ENCODE measurements at regions not wholly inside any gene's neighbourhood (a gene's known extent, or its start where the extent isn't known, plus 50 kb on each side); places are given as distances from the start of the nearest gene placed in this dataset.

- ChIA-PET CTCF (no interaction called here), POLR2A (no interaction called here)
Measured at GRCh38 chr2:156826341-156826933, 390.3 kb downstream of the GPD2 start.

GRCh38 chr2:156834431-156834830, 398.3 kb downstream of the GPD2 start:
- POLR2A ChIA-PET: no interaction called here
- CTCF ChIA-PET: no interaction called here

GRCh38 chr2:156837635-156838370, 401.6 kb downstream of the GPD2 start:
- POLR2A ChIA-PET: no interaction called here
- CTCF ChIA-PET: no interaction called here

- ChIA-PET POLR2A (no interaction called here), CTCF (no interaction called here)
Measured at GRCh38 chr2:156841321-156841720, 405.1 kb downstream of the GPD2 start.

- ChIA-PET CTCF (no interaction called here), POLR2A (no interaction called here)
Measured at GRCh38 chr2:156845806-156846558, 409.8 kb downstream of the GPD2 start.

GRCh38 chr2:156852210-156852609, 405.3 kb upstream of the GALNT5 start:
- ChIA-PET POLR2A (no interaction called here), CTCF (no interaction called here)

- CTCF ChIA-PET: no interaction called here
- POLR2A ChIA-PET: no interaction called here
Measured at GRCh38 chr2:156852681-156853080, 404.8 kb upstream of the GALNT5 start.

GRCh38 chr2:156864325-156864724, 393.2 kb upstream of the GALNT5 start:
- ChIA-PET CTCF (no interaction called here), POLR2A (no interaction called here)

- CTCF ChIA-PET: no interaction called here
- POLR2A ChIA-PET: no interaction called here
Measured at GRCh38 chr2:156864753-156865152, 392.8 kb upstream of the GALNT5 start.

- ChIA-PET CTCF (no interaction called here), POLR2A (no interaction called here)
Measured at GRCh38 chr2:156867201-156867600, 390.3 kb upstream of the GALNT5 start.

- POLR2A ChIA-PET: no interaction called here
- CTCF ChIA-PET: no interaction called here
Measured at GRCh38 chr2:156874707-156875106, 382.8 kb upstream of the GALNT5 start.

GRCh38 chr2:156883804-156884203, 373.7 kb upstream of the GALNT5 start:
- CTCF ChIA-PET: no interaction called here
- POLR2A ChIA-PET: no interaction called here

- POLR2A ChIA-PET: no interaction called here
- CTCF ChIA-PET: no interaction called here
Measured at GRCh38 chr2:156884216-156884615, 373.3 kb upstream of the GALNT5 start.

GRCh38 chr2:156890529-156891148, 366.9 kb upstream of the GALNT5 start:
- ChIA-PET CTCF (no interaction called here), POLR2A (no interaction called here)

- CTCF ChIA-PET: no interaction called here
- POLR2A ChIA-PET: no interaction called here
Measured at GRCh38 chr2:156891609-156892008, 365.9 kb upstream of the GALNT5 start.

- POLR2A ChIA-PET: no interaction called here
Measured at GRCh38 chr2:156892467-156893281, 364.8 kb upstream of the GALNT5 start.

GRCh38 chr2:156896294-156896693, 361.2 kb upstream of the GALNT5 start:
- ChIA-PET POLR2A (no interaction called here), CTCF (no interaction called here)

More at GRCh38 chr2:156892467-156893281, 364.8 kb upstream of the GALNT5 start:
- CTCF ChIA-PET: no interaction called here

- ChIA-PET CTCF (no interaction called here), POLR2A (no interaction called here)
Measured at GRCh38 chr2:156897548-156897947, 360.0 kb upstream of the GALNT5 start.

- CTCF ChIA-PET: no interaction called here
Measured at GRCh38 chr2:156901373-156902031, 356.0 kb upstream of the GALNT5 start.

GRCh38 chr2:156903335-156903734, 354.2 kb upstream of the GALNT5 start:
- CTCF ChIA-PET: no interaction called here
- POLR2A ChIA-PET: no interaction called here

More at GRCh38 chr2:156901373-156902031, 356.0 kb upstream of the GALNT5 start:
- POLR2A ChIA-PET: no interaction called here
